ENCODE measurements at regions not wholly inside any gene's neighbourhood (a gene's known extent, or its start where the extent isn't known, plus 50 kb on each side); places are given as distances from the start of the nearest gene placed in this dataset.

DNA sequence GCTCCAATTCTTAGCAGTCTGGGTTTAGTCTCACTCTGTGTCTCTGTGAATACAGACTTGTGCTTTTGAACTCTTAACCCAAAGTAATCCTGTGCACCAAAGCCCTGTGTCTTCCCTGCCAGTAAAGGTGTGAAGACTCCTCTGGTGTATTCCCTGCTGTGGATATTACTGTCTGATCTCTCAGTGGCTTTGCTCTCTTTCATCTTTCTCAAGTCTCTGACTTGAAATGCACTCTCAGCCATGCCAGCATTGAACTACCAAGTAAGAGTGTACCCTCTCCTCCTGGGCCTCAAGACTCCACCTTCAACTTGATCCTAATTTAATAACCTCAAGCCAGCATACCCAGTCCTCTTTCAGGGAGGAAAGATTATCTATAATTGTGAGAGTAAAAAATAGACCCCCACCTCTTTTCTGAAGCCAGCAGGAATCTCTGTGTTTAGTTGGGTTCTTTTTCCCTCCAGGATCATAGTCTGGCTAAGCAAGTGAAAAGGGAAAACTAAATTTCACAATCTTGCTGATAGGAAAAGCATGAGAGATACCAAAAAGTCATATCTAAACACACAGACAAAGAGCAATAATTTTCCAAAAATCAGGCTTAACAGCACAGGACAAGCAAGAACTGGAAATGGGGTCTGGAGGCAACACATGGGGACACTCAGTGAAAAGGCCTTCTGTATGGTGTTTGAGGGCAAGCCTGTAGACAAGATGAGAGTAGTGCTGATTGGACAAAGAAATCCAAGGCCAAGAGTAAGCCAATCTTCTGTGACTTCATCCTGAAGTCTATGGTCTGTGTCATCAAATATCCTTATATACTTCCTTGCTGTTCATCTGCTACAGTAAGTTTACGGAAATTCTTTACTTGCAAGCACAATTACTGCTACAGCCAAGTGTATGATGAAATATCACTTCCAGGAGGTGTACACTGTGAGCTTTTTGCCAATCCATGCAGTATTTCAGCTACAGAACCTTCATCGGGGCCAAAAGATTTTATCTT lies 296.1 kb upstream of the TGFBR2 start:
- in situ Hi-C loops (cut with MboI; ENCODE audit: low sequenced_read_pairs) = no loop called here
- no peak overlapping the region for H3K56ac ChIP-seq (ENCODE audit: extremely low read depth, insufficient read depth, low read length)
- DNase-seq = peak; percentile 34

More for the DNA sequence above, 296.1 kb upstream of the TGFBR2 start:
- Histone ChIP-seq H3K9me1 (ENCODE audit: insufficient read depth, low read length) (no peaks in the 10 kb centered on the region), H3K4me1 (ENCODE audit: control insufficient read depth, insufficient read depth, low read length) (peaks cover 5% of the 10 kb centered on the region), H2BK20ac (ENCODE audit: low read depth, low read length) (peak overlapping the region; percentile 27; the same call in 1 of the 2 replicates), H2BK120ac (ENCODE audit: low read depth, low read length) (no peak overlapping the region), H3K4me2 (ENCODE audit: low read depth, low read length) (no peak overlapping the region), H3K27me3 (ENCODE audit: control insufficient read depth, insufficient read depth, low read length) (no peaks in the 10 kb centered on the region), H3K79me1 (ENCODE audit: low read depth in 1 of 2, low read length in 2 of 2) (no peaks in the 10 kb centered on the region), H3K14ac (replicated peaks; ENCODE audit: low read depth, low read length) (no peak overlapping the region), H4K8ac (ENCODE audit: low read depth in 2 of 2, low read length in 2 of 2) (no peak overlapping the region), H3K9me3 (ENCODE audit: control insufficient read depth, insufficient read depth, low read length) (no peaks in the 10 kb centered on the region), H2BK5ac (ENCODE audit: low read depth, low read length, poor library complexity, severe bottlenecking) (no peak overlapping the region), H2AK9ac (replicated peaks; ENCODE audit: low read depth, low read length, poor library complexity) (no peak overlapping the region), H3K4ac (ENCODE audit: low read depth, low read length) (no peak overlapping the region), H4K5ac (ENCODE audit: low read depth, low read length) (peak overlapping the region; percentile 59; the same call in 1 of the 2 replicates), H4K20me1 (ENCODE audit: insufficient read depth, low read length) (no peaks in the 10 kb centered on the region), H2AFZ (replicated peaks; ENCODE audit: low read length, poor library complexity) (no peak overlapping the region), H3K23ac (ENCODE audit: low read depth, low read length) (no peak overlapping the region), H3K27ac (ENCODE audit: insufficient read depth, low read length) (no peak overlapping the region), H3K9ac (ENCODE audit: low read depth, low read length) (no peak overlapping the region), H4K91ac (ENCODE audit: insufficient read depth, low read depth, low read length) (no peak overlapping the region), H2AK5ac (ENCODE audit: low read depth, low read length) (no peak overlapping the region), H3K4me3 (ENCODE audit: insufficient read depth, low read depth, low read length) (no peak overlapping the region), H3K18ac (ENCODE audit: low read depth, low read length) (peak overlapping the region; percentile 55), H2BK15ac (ENCODE audit: low read depth, low read length) (0 out of 3 replicates have a peak overlapping the region, but pooled peaks have one; percentile 17), H3K36me3 (ENCODE audit: control insufficient read depth, insufficient read depth, low read length) (no peaks in the 10 kb centered on the region)
- intact Hi-C loops (cut with micrococcal nuclease) = loop anchor here (10.0 kb wide), 1 partner anchor 265 kb away; no protein-coding TSS in a partner anchor
- ChIA-PET POLR2A (ENCODE audit: unreplicated experiment) (no interaction called here), CTCF (interaction anchor here (0.6 kb wide), 1 partner anchor 1232 kb away, joined by 3 read pairs; no protein-coding TSS in a partner anchor)
- dilution Hi-C loops (cut with HindIII; ENCODE audit: low sequenced_read_pairs, unreplicated experiment) = no loop called here
- peak; percentile 13; the same call in 1 of the 2 replicates for TF ChIP-seq CEBPB (IDR thresholded peaks at IDR 0.05; ENCODE audit: low read depth, low read length)
- TF ChIP-seq, protein P1, sequence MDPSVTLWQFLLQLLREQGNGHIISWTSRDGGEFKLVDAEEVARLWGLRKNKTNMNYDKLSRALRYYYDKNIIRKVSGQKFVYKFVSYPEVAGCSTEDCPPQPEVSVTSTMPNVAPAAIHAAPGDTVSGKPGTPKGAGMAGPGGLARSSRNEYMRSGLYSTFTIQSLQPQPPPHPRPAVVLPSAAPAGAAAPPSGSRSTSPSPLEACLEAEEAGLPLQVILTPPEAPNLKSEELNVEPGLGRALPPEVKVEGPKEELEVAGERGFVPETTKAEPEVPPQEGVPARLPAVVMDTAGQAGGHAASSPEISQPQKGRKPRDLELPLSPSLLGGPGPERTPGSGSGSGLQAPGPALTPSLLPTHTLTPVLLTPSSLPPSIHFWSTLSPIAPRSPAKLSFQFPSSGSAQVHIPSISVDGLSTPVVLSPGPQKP (IDR thresholded peaks at IDR 0.05; ENCODE audit: borderline replicate concordance, low read depth, low read length) = no peak
- ATAC-seq (ENCODE audit: low read depth) = no peak
- no CpG with 5 or more reads among the region's 2 CpGs for WGBS, 2 experiments (ENCODE audit: extremely low coverage in 2 of 2, insufficient read length in 1 of 2)
- BruUV-seq (replicated peaks) = no TSS peak

Measured in IMR-90 (cell line).